Inferior parietal cortex (tissue), 1 donor: ENCODE measurements at regions not wholly inside any gene's neighbourhood (a gene's known extent, or its start where the extent isn't known, plus 50 kb on each side); places are given as distances from the start of the nearest gene placed in this dataset.

Experiments used
- DNase-seq: peaks from one replicate; pipeline ENCODE4 v3.0.0-alpha.2; 2016; ENCODE audit errors: extremely low spot score

GRCh38 chr18:78676622-78677482, 302.8 kb upstream of the SALL3 start:
- DNase-seq, result no peak

DNA sequence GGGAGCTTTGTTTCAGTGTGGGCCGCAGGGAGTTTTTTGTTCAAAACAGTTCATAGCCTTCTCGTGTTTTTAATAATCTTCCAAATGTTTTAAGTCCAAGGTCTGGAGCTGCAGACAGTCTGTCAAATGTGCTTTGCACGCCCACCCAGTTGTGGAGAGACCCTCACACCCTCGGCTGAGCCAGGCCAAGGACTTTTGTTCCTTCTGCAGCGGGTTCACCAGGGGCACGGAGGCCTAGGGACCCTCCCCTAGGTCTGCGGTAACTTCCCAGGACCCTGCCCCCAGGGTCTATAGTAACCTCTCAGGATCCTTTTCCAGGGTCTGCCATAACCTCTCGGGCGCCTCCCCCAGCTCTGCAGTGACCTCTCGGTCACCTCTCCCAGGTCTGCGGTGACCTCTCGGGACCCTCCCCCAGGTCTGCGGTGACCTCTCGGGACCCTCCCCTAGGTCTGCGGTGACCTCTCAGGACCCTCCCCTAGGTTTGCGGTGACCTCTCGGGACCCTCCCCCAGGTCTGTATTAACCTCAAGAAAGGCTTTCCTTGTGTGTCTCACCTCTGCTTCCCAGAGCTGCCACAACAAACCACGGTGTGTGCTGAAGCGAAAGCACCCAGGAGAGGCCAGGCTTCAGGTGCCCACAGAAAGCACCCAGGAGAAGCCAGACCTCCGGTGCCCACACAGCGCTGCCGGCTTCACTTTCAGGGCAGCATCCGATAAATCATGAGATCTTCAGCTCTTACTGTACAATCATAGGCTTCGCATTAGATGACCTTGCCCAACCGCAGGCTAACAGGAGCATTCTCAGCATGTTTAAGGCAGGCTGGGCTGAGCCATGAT, 301.9 kb upstream of the SALL3 start:
- DNase-seq, result no peak

DNA sequence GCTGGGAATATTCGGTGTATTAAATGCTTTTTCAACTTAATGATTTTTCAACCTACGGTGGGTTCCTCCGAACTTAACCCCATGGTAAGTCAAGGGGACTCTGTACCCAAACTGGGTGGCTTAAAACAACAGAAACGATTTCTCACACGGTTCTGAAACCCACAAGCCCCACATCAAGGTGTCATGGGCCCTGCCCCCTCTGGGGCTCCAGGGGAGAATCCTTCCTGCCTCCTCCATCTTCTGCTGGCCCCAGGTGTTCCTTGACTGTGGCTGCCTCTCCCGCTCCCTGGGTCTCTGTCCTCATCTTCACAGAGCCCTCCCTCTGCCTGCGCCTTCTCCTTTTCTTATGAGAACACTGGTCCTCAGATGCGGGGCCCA, 301.3 kb upstream of the SALL3 start:
- no peak for DNase-seq

DNA sequence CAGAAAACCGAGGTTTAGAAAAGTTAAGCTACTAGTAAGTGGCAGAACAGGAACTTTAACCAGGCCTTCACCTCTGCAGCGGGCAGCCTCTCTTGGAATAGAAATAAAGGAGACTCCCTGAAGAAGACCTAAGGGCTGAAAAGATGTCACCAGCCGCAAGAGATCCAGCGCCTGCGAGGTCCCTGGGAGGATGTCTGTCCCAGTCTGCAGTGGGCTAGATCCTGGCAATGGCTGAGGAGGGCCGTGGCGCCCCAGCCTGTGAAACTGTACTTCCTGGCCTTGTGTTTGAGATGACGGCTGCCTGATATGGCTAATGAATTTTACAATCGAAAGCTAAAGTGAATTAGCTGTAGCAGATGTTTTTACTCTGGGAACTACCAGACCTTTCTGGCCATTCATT, 300.6 kb upstream of the SALL3 start:
- no peak for DNase-seq

GRCh38 chr18:78679613-78680260, 299.9 kb upstream of the SALL3 start:
- no peak for DNase-seq

DNA sequence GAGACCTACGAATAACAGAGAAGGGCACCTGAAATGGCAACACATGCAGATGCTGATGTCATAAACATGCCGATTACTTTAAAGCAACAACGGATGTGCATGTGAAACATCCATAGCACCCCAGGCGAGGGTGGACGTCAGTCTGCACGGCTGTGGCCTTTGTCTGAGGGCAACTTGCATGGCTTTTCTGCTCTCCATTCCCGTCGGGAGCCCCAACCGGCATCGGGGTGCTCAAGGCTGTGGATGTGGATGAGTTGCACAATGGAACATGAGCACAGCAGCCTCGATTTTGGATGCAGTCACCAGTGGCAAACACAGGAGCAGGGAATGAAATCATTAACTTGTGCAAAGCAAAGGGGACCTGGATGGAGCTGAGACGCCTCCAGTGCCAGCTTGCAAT, 298.2 kb upstream of the SALL3 start:
- DNase-seq, result no peak

DNA sequence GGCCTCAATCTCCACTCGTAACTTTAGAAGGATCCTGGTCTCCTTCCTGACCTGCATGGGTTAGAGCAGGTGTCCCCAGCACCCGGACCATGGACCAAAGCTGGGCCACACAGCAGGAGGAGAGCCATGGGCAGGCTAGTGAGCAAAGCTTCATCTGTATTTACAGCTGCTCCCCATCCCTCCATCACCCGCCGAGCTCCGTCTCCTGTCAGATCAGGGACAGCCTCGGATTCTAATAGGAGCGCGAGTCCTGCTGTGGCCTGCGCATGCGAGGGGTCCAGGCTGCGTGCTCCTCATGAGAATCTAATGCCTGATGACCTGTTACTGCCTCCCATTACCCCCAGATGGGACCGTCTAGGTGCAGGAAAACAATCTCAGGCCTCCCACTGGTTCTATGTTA, 297.7 kb upstream of the SALL3 start:
- DNase-seq, result no peak

DNA sequence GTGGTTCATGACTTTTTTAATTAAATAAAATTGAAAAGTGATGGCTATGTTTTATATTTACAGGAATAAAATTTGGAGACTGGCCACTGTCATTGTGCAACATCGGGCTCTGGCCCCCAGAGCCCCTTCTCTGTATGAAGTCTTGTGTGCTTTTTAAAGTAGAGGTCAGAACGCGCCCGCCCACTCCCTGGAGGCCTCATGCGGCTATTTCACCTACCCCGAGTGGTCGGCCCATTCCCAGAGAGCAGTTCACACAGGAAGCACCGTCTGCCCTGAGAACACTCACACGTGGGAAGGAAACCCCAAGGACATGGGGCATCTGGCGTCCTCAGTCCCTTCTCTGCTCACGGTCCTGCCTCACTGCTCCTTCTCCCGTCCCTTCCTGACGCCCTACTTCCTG, 296.9 kb upstream of the SALL3 start:
- DNase-seq, result no peak

GRCh38 chr18:78683191-78684010, 296.2 kb upstream of the SALL3 start:
- no peak for DNase-seq

DNA sequence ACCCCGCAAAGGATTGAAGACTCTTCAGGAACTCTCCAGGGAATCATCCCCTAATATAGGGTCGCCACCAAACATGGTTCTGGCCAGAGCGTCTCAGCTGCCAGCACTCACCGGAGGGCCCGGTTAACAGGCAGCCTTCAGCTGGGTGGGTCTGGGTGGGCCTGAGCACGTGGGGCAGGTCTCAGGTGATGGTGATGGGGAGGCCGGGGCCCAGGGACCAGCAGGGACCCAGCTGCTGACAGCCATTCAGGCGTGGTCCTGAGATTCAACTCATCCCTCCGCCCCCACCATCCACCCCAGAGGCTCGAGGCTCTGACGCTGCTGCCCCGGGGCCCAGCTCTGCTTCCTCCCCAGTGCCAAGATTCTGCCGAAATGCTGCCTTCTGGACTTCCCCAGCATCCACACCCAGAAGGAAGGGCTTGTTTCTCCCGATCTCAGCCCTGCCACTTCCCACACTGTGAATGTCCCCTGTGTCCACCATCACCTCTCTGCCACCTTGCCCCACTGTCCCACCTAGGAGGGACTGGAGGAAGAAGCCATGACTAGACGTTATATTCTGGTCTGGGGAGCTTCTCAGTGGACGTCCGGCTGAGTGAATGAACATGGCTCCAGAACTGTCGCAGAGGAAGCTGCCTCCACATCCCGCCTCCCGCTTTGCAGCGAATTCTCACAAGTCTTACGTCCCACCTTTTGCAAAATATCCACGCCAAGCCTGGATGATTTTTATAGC, 294.2 kb upstream of the SALL3 start:
- no peak for DNase-seq

GRCh38 chr18:78685980-78686530, 293.6 kb upstream of the SALL3 start:
- DNase-seq, result no peak

DNA sequence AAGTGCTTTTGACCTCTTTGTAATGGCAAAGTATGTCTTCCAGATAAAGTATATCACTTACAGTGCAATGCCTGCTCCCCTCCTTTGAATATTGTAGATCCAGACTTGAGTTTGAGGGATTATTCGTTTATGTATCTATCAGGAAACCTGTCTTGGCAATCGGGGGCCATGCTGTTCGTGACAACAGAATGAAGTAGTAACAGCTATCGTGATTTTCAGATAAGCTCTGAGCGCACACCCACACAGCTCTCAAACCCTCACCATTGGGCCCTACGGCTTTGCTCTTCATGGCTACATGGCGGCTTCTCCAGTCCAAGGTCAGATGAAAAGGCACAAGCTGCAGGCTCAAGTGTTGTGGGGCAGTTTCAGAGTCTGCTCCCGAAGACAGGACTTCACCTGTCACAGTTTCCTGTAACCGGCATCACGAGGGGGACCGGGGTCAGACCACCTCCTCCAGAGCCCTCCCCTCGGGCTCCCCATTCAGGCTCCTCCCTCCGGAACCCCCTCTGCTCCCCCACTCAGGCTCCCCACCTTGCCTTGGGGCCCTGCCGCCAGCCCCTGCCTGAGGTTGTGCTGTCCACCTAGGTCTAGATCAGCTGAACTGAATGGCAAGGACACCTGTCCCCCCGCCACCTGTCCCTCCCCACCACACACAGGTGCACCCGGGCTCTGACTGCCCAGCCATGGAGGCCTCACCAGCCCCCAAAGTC, 292.5 kb upstream of the SALL3 start:
- no peak for DNase-seq

DNA sequence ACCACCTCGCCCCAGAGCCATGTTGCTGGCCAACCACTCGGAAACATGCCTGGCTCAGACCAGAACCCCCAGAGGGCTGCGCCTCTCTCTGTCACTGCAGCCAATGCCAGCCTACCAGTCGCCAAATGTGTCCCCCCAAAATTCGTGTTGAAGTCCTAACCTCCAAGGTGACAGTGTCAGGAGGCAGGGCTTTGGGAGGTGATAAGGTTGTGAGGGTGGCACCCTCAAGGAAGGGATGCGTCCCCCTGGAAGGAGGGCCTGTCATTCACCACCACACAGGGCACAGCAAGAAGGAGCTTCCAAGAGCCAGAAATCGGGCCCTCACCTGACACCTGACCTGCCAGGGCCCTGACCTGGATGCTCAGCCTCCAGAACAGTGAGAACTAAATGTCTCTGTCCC, 291.9 kb upstream of the SALL3 start:
- no peak for DNase-seq

- no peak for DNase-seq
Observed at GRCh38 chr18:78688249-78688648, 291.4 kb upstream of the SALL3 start.

GRCh38 chr18:78688916-78689315, 290.7 kb upstream of the SALL3 start:
- DNase-seq, result no peak

DNA sequence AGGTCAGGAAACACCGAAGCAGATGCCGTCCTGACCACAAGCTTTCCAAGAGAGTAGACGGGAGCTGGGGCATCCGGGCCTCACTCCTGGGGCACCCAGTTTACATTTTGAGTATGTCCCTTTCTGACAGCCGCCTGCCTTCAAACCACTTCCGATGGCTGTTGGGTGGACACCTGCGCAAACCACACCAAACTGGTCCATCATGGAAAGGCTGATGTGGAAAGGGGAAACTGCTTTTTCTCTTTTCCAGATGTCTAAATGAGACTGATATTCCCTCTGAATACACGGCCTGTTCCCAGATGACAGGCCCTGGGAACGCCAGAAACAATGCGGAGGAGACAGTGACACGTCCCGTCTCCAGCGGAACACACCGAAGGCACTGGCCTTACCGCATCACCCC, 290.0 kb upstream of the SALL3 start:
- DNase-seq, result no peak

DNA sequence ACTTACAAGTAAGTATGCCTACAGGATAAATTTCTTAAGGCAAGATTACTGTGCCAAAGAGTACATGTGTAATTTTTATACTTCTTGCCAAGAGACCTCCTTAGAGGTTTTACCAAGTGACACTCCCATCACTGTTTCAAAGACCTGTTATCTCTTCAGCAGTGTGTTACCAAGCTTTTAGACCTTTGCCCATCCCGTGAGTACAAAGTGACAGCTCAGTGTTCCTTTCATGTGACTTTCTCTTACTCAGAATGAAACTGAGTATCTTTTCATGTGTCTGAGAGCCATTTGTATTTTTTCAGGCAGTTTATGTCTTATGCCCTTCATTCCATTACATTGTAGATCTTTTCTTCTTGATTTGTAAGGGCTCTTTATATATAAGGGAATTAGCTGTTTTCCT, 287.5 kb upstream of the SALL3 start:
- DNase-seq, result no peak

- DNase-seq, result no peak
Observed at GRCh38 chr18:78693429-78693828, 286.2 kb upstream of the SALL3 start.

DNA sequence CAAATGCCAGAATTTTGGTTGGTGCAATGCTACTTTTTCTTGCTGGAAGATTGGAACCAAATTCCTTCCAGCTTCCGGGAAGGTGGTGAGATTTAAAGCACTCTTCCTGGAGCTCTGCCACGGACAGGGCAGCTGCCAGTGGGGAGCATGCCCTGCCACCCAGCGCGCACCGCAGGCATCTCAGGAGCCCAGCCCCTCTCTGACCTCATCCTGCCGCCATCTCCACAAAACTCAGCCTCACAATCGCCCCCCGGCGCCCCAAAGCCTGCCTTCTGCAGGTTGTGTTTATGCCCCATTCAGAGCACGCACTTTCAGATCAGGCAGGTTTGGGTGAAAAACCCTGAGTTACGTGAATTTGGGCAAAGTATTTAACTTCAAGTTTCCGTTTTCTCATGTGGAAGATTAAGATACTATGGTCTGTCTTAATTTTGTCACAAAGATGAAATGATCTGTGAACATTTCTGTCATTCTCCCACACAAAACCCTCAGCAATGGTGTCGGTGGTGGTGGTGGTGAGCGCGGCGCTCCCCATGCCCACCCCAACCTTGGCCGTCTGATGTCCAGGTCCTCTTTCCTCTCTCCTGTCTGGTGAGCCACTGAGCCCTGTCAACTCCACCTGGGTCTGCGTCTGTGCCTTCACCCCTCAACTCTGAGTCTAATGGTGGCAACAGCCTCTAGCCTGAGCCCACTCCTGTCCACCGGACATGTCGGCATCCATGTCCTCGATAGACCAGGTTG, 282.8 kb upstream of the SALL3 start:
- no peak for DNase-seq
